Neural cell (in vitro differentiated cells): ENCODE measurements at regions not wholly inside any gene's neighbourhood (a gene's known extent, or its start where the extent isn't known, plus 50 kb on each side); places are given as distances from the start of the nearest gene placed in this dataset.

ENCODE experiments used
- H2AFZ ChIP-seq: fragments of 200-600, 300-800 bp; sonication (generic), shearing (Covaris generic); 2 replicates; pipeline ENCODE4 v1.6.0; 2014; ENCODE audit warnings: low read depth, mild to moderate bottlenecking, antibody characterized with exemption, low read length, moderate library complexity
- H3F3A ChIP-seq: fragments of 200-600 bp; shearing (Covaris generic); 2 replicates; pipeline ENCODE4 v1.6.1; 2016; ENCODE audit warnings: mild to moderate bottlenecking, moderate library complexity, mixed read lengths, antibody characterized with exemption, low read length; ENCODE audit not compliant: insufficient read depth, poor library complexity, severe bottlenecking
- H3K27ac ChIP-seq: fragments of 200-600, 300-800 bp; sonication (generic), shearing (Covaris generic); 2 replicates; pipeline ENCODE4 v1.5.1; 2014; ENCODE audit warnings: mild to moderate bottlenecking, low read length, moderate library complexity
- H3K27me3 ChIP-seq: fragments of 300-800, 200-600 bp; sonication (generic), shearing (Covaris generic); 2 replicates; pipeline ENCODE4 v1.6.0; 2014; ENCODE audit warnings: mild to moderate bottlenecking, low read depth, low read length, moderate library complexity; ENCODE audit not compliant: insufficient read depth
- H3K36me3 ChIP-seq: fragments of 300-800, 200-600 bp; sonication (generic), shearing (Covaris generic); 2 replicates; pipeline ENCODE4 v1.5.1; 2014; ENCODE audit warnings: mild to moderate bottlenecking, antibody characterized with exemption, low read length, moderate library complexity; ENCODE audit not compliant: insufficient read depth
- H3K4me2 ChIP-seq: fragments of 300-800, 200-600 bp; sonication (generic), shearing (Covaris generic); 2 replicates; pipeline ENCODE4 v1.6.0; 2014; ENCODE audit warnings: mild to moderate bottlenecking, low read length
- H3K4me3 ChIP-seq: fragments of 300-800, 200-600 bp; sonication (generic), shearing (Covaris generic); 2 replicates; pipeline ENCODE4 v1.5.1; 2014; ENCODE audit warnings: mild to moderate bottlenecking, low read length, moderate library complexity
- H3K79me2 ChIP-seq: fragments of 200-600 bp; shearing (Covaris generic); replicated peaks from 2 replicates; pipeline ENCODE4 v1.6.0; 2014; ENCODE audit warnings: mild to moderate bottlenecking, low read length, moderate library complexity; ENCODE audit not compliant: insufficient read depth
- H3K9ac ChIP-seq: fragments of 300-800, 200-600 bp; sonication (generic), shearing (Covaris generic); 2 replicates; pipeline ENCODE4 v1.6.1; 2016; ENCODE audit warnings: mild to moderate bottlenecking, low read length, mixed read lengths
- H3K9me2 ChIP-seq: fragments of 200-600 bp; shearing (Covaris generic); 2 replicates; pipeline ENCODE4 v1.6.1; 2016; ENCODE audit warnings: mild to moderate bottlenecking, low read length, mixed read lengths; ENCODE audit not compliant: insufficient read depth
- H3K9me3 ChIP-seq: fragments of 200-600, 300-800 bp; sonication (generic), shearing (Covaris generic); 2 replicates; pipeline ENCODE4 v1.6.1; 2016; ENCODE audit warnings: mild to moderate bottlenecking, mixed run types, low read length, moderate library complexity, mixed read lengths
- H4K20me1 ChIP-seq: fragments of 200-600 bp; shearing (Covaris generic); 2 replicates; pipeline ENCODE4 v1.6.1; 2016; ENCODE audit warnings: mild to moderate bottlenecking, mixed run types; ENCODE audit not compliant: insufficient read depth
- EP300 ChIP-seq: fragments of 450-650 bp; conservative IDR thresholded peaks from 2 replicates; pipeline ENCODE4 v1.6.1; 2014; ENCODE audit warnings: antibody characterized with exemption, mild to moderate bottlenecking, moderate library complexity; ENCODE audit not compliant: poor library complexity, severe bottlenecking
- EZH2 ChIP-seq: fragments of 200-600, 300-800 bp; shearing (Covaris generic), sonication (generic); IDR thresholded peaks from 2 replicates; pipeline ENCODE4 v1.6.1; 2014; ENCODE audit warnings: antibody characterized with exemption, low read length, borderline replicate concordance, mild to moderate bottlenecking; ENCODE audit not compliant: insufficient read depth, poor library complexity, severe bottlenecking
- MXI1 ChIP-seq: fragments of 450-650 bp; conservative IDR thresholded peaks from 2 replicates; pipeline ENCODE4 v1.6.1; 2014; ENCODE audit warnings: antibody characterized with exemption, mild to moderate bottlenecking; ENCODE audit not compliant: poor library complexity, severe bottlenecking
- POLR2AphosphoS5 ChIP-seq: IDR thresholded peaks from 2 replicates; pipeline ENCODE4 v1.6.1; 2012
- RAD21 ChIP-seq: fragments of 450-650 bp; conservative IDR thresholded peaks from 2 replicates; pipeline ENCODE4 v1.6.1; 2014; ENCODE audit warnings: antibody characterized with exemption, mild to moderate bottlenecking, moderate library complexity
- SMC3 ChIP-seq: fragments of 450-650 bp; conservative IDR thresholded peaks from 2 replicates; pipeline ENCODE4 v1.6.1; 2014; ENCODE audit warnings: antibody characterized with exemption, mild to moderate bottlenecking, moderate library complexity; ENCODE audit not compliant: poor library complexity
- TAF1 ChIP-seq: IDR thresholded peaks from 2 replicates; pipeline ENCODE4 v1.6.1; 2012; ENCODE audit warnings: low read depth
- TF ChIP-seq, protein P1 (sequence below): fragments of 450-650 bp; IDR thresholded peaks from 2 replicates; pipeline ENCODE4 v1.5.1; 2014; ENCODE audit warnings: antibody characterized with exemption, mild to moderate bottlenecking, moderate library complexity; ENCODE audit not compliant: poor library complexity, severe bottlenecking
- TF ChIP-seq, protein P2 (sequence below): IDR thresholded peaks from 2 replicates; pipeline ENCODE4 v1.6.1; 2012; ENCODE audit warnings: borderline replicate concordance

DNA sequence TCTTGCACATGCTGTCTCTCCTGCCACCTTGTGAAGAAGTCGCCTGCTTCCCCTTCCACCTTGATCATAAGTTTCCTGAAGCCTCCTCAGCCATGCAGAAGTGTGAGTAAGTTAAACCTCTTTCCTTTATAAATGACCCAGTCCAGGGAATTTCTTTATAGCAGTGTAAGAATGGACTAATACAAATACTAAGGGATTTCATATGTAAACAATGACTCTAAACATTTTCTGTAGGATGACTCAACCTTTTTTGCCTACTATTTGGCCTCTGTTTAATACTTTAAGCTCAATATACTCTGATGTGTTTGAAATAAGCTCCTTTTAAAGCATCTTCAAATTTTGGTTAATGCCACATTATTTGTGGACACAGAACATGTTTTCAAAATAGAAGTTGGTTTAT, 813.5 kb upstream of the SLIT2 start:
- H3K9me3 ChIP-seq, result no peaks in the 10 kb centered on the region
- TF ChIP-seq EZH2 (no peak), TAF1 (no peak), POLR2AphosphoS5 (no peak)
- no peak overlapping the region for H3K4me2 ChIP-seq
- no peak overlapping the region for H2AFZ ChIP-seq
- no peaks in the 10 kb centered on the region for H3F3A ChIP-seq
- no peaks in the 10 kb centered on the region for H3K36me3 ChIP-seq
- H3K4me3 ChIP-seq, result no peak overlapping the region
- no peaks in the 10 kb centered on the region for H3K79me2 ChIP-seq
- no peaks in the 10 kb centered on the region for H4K20me1 ChIP-seq
- H3K27me3 ChIP-seq, result no peaks in the 10 kb centered on the region
- H3K9me2 ChIP-seq, result no peaks in the 10 kb centered on the region
- no peak overlapping the region for H3K27ac ChIP-seq
- H3K9ac ChIP-seq, result no peak overlapping the region

DNA sequence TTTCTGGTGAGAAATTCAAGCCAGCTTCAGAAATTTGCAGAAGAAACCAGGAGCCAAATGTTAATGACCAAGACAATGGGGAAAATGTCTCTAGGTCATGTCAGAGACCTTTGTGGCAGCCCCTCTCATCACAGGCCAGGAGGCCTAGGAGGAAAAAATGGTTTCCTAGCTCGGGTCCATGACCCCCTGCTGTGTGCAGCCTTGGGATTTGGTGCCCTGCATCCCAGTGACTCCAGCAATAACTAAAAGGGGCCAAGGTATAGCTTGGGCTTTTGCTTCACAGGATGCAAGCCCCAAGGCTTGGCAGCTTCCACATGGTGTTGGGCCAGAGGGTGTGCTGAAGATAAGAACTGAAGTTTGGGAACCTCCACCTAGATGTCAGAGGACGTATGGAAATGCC, 814.7 kb upstream of the SLIT2 start:
- H3K27me3 ChIP-seq, result no peaks in the 10 kb centered on the region
- H3K9me3 ChIP-seq, result no peaks in the 10 kb centered on the region
- no peak for TF ChIP-seq RAD21
- no peak for TF ChIP-seq POLR2AphosphoS5
- TF ChIP-seq, protein P1, sequence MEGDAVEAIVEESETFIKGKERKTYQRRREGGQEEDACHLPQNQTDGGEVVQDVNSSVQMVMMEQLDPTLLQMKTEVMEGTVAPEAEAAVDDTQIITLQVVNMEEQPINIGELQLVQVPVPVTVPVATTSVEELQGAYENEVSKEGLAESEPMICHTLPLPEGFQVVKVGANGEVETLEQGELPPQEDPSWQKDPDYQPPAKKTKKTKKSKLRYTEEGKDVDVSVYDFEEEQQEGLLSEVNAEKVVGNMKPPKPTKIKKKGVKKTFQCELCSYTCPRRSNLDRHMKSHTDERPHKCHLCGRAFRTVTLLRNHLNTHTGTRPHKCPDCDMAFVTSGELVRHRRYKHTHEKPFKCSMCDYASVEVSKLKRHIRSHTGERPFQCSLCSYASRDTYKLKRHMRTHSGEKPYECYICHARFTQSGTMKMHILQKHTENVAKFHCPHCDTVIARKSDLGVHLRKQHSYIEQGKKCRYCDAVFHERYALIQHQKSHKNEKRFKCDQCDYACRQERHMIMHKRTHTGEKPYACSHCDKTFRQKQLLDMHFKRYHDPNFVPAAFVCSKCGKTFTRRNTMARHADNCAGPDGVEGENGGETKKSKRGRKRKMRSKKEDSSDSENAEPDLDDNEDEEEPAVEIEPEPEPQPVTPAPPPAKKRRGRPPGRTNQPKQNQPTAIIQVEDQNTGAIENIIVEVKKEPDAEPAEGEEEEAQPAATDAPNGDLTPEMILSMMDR, result no peak
- no peak for TF ChIP-seq MXI1
- TF ChIP-seq TAF1, result no peak
- TF ChIP-seq, protein P2, sequence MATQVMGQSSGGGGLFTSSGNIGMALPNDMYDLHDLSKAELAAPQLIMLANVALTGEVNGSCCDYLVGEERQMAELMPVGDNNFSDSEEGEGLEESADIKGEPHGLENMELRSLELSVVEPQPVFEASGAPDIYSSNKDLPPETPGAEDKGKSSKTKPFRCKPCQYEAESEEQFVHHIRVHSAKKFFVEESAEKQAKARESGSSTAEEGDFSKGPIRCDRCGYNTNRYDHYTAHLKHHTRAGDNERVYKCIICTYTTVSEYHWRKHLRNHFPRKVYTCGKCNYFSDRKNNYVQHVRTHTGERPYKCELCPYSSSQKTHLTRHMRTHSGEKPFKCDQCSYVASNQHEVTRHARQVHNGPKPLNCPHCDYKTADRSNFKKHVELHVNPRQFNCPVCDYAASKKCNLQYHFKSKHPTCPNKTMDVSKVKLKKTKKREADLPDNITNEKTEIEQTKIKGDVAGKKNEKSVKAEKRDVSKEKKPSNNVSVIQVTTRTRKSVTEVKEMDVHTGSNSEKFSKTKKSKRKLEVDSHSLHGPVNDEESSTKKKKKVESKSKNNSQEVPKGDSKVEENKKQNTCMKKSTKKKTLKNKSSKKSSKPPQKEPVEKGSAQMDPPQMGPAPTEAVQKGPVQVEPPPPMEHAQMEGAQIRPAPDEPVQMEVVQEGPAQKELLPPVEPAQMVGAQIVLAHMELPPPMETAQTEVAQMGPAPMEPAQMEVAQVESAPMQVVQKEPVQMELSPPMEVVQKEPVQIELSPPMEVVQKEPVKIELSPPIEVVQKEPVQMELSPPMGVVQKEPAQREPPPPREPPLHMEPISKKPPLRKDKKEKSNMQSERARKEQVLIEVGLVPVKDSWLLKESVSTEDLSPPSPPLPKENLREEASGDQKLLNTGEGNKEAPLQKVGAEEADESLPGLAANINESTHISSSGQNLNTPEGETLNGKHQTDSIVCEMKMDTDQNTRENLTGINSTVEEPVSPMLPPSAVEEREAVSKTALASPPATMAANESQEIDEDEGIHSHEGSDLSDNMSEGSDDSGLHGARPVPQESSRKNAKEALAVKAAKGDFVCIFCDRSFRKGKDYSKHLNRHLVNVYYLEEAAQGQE, result no peak
- no peak for TF ChIP-seq EP300
- no peak for TF ChIP-seq EZH2
- no peak for TF ChIP-seq SMC3
- no peak overlapping the region for H3K4me3 ChIP-seq
- no peaks in the 10 kb centered on the region for H3K9me2 ChIP-seq
- no peaks in the 10 kb centered on the region for H3F3A ChIP-seq
- H4K20me1 ChIP-seq, result no peaks in the 10 kb centered on the region
- no peaks in the 10 kb centered on the region for H3K79me2 ChIP-seq
- H3K9ac ChIP-seq, result no peak overlapping the region
- H3K36me3 ChIP-seq, result no peaks in the 10 kb centered on the region
- no peak overlapping the region for H2AFZ ChIP-seq
- H3K4me2 ChIP-seq, result no peak overlapping the region
- no peak overlapping the region for H3K27ac ChIP-seq

DNA sequence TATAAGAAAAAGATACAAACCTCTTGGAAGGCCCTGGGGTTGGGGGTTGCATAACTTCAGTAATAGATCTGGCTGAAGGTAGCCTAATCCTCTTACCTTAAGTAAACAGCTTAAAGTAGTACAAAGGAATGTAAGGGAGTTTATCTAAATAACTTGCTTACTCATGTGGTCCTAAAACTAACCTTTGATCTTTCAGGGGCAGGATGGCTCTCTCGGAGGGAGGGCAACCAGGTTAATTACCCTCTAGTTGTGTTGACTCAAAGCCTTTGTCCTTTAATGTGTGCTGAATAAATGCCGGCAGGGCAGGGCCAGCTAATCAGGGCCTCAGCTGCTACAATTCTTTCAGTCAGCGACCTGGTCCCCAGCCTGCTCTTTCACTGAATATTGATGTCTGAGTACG, 822.0 kb upstream of the SLIT2 start:
- H3K4me2 ChIP-seq, result no peak overlapping the region
- no peaks in the 10 kb centered on the region for H4K20me1 ChIP-seq
- H3K27me3 ChIP-seq, result no peaks in the 10 kb centered on the region
- H3K36me3 ChIP-seq, result no peaks in the 10 kb centered on the region
- no peak overlapping the region for H3K4me3 ChIP-seq
- H2AFZ ChIP-seq, result no peak overlapping the region
- H3K9ac ChIP-seq, result no peak overlapping the region
- H3K27ac ChIP-seq, result no peak overlapping the region
- no peaks in the 10 kb centered on the region for H3K9me2 ChIP-seq
- no peaks in the 10 kb centered on the region for H3K79me2 ChIP-seq
- H3K9me3 ChIP-seq, result no peaks in the 10 kb centered on the region
- no peak for TF ChIP-seq RAD21
- TF ChIP-seq EP300, result no peak
- no peak for TF ChIP-seq EZH2
- no peak for TF ChIP-seq TAF1
- no peak for TF ChIP-seq POLR2AphosphoS5
- TF ChIP-seq, protein P2, result no peak
- TF ChIP-seq, protein P1, result no peak
- H3F3A ChIP-seq, result no peaks in the 10 kb centered on the region
